ENCODE measurements at regions not wholly inside any gene's neighbourhood (a gene's known extent, or its start where the extent isn't known, plus 50 kb on each side); places are given as distances from the start of the nearest gene placed in this dataset.

DNA sequence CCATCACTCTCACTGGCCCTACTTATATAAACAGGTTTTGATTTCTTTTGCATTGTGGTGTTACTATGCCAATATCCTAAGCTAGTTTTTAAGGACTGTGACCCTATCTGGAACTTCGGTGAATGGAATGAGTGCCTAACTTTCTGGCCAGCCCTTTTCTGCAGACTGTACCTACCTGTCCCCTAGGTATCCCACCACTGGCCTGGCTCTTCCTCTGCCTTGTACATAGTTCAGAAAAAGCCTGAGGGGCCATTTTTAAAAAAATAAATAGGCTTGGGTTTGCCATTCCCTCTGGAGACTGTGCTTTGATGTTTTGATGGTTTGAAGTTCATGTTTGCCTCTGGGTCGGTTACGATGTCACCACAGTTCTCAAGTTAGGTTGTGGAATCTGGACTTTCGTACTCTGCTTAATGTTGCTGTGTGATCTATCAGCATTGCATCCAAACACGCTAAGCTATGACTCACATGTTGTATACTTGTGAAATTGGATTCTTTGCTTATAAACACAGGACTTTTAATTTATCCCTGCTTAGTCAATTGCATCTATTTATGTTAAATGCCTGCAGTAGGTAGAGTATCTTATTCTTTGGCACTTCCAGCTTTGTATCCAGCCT, 182.0 kb downstream of the ANKRD50 start:
- TF ChIP-seq ZNF274 (IDR thresholded peaks at IDR 0.05; ENCODE audit: low read depth, low read length), result no peak
- H3K4me3 ChIP-seq (ENCODE audit: low read length), result no peak overlapping the region

- TF ChIP-seq ZNF274 (IDR thresholded peaks at IDR 0.05; ENCODE audit: low read depth, low read length), result no peak
- H3K4me3 ChIP-seq (ENCODE audit: low read length), result no peak overlapping the region
Observed at GRCh38 chr4:124534131-124534530, 178.4 kb downstream of the ANKRD50 start.

- no peak for TF ChIP-seq ZNF274 (IDR thresholded peaks at IDR 0.05; ENCODE audit: low read depth, low read length)
Observed at GRCh38 chr4:124535003-124535402, 177.5 kb downstream of the ANKRD50 start.

GRCh38 chr4:124536946-124537345, 175.6 kb downstream of the ANKRD50 start:
- H3K4me3 ChIP-seq (ENCODE audit: low read length), result no peak overlapping the region
- TF ChIP-seq ZNF274 (IDR thresholded peaks at IDR 0.05; ENCODE audit: low read depth, low read length), result no peak

More at GRCh38 chr4:124535003-124535402, 177.5 kb downstream of the ANKRD50 start:
- no peak overlapping the region for H3K4me3 ChIP-seq (ENCODE audit: low read length)

DNA sequence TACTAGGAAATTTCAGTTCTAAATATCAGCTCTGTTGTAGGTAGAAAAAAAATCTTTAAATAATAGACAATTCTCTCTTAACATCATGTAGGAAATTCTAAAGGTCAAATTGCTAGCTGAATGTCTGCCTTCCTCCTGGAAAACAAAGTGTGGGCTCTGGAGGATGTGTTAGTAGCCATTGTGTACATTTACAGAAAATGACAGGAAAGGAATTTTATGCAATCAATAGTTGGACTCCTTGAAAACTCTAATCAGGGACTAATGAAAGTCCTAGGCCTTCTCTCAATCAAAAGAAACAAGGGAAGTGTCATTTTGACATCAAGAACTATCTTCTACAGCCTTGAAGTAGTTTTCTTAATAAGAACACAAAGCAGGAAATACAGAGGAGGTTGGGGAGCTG, 174.6 kb downstream of the ANKRD50 start:
- no peak overlapping the region for H3K4me3 ChIP-seq (ENCODE audit: low read length)
- TF ChIP-seq ZNF274 (IDR thresholded peaks at IDR 0.05; ENCODE audit: low read depth, low read length), result no peak

DNA sequence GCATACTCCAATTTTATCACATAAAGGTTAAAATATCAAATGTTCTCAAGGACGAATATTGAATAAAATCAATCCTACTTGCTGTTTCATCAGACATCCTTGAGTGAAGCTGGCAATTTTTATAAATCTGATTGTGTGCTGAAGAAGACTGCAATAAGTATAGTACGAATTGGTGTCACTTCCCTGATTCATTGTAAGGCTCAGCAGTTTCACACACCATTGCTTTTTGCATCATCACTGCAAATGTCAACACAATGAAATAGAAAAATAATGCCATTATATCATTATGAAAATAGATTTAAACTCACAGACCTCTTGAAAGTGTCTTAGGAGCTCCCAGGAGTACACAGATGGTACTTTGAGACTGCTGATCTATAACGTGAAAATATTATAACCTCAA, 172.5 kb downstream of the ANKRD50 start:
- TF ChIP-seq ZNF274 (IDR thresholded peaks at IDR 0.05; ENCODE audit: low read depth, low read length), result no peak
- no peak overlapping the region for H3K4me3 ChIP-seq (ENCODE audit: low read length)

DNA sequence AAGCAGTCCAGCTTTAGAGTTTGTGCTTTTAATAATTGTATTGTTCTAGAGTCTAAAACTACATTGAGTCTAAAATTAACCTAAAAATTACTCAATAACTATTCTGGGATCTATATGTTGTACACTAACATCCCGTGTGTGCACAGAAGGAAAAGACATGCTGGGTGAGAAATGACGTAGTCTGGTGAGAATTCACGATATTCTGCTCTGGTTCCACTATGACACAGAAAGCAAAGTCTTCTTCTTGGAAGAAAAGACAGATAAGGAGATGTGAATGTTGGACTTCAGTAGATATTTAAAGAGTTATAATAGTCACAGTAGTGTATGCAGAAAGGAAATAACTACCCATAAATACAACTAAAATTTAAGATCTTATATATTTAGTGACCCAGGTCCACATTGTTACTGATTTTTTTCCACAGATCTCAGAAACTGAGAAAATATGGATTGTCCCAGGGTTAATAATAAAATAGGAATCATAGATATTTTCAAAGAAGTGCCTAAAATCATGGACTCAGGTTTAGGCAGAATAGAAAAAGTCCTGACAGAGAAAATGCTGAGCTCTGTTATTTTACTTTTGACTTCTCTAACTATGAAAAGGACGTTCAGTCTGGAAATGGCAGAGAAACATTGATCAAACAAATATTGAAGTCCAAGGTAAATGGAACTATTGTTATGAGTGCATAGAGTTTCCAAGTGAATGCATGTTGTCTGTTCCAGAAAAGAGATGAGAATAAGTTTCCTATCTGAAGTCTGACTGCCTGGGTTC, 170.7 kb downstream of the ANKRD50 start:
- H3K4me3 ChIP-seq (ENCODE audit: low read length), result no peak overlapping the region
- TF ChIP-seq ZNF274 (IDR thresholded peaks at IDR 0.05; ENCODE audit: low read depth, low read length), result no peak

- TF ChIP-seq ZNF274 (IDR thresholded peaks at IDR 0.05; ENCODE audit: low read depth, low read length), result no peak
- no peak overlapping the region for H3K4me3 ChIP-seq (ENCODE audit: low read length)
Observed at GRCh38 chr4:124555959-124556358, 156.6 kb downstream of the ANKRD50 start.

DNA sequence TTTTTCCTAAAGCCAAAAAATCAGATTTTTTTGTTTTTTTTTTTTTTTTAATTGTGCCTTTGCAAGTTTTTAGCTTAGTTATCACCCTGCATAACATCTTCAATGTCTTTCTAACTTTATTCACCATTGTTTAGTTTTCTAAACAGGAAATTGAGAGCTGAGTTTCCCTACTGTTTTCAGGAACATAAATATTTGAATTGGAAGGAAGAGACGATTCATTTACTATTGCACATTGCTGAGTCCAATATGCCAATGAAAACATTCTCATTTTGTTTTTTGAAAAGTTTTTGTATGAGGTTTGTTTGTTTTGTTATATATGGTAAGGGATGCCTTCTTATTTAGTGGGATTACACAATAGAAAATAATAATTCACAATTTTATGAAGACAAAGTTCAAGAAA, 148.4 kb downstream of the ANKRD50 start:
- H3K4me3 ChIP-seq (ENCODE audit: low read length), result no peak overlapping the region
- TF ChIP-seq ZNF274 (IDR thresholded peaks at IDR 0.05; ENCODE audit: low read depth, low read length), result no peak

DNA sequence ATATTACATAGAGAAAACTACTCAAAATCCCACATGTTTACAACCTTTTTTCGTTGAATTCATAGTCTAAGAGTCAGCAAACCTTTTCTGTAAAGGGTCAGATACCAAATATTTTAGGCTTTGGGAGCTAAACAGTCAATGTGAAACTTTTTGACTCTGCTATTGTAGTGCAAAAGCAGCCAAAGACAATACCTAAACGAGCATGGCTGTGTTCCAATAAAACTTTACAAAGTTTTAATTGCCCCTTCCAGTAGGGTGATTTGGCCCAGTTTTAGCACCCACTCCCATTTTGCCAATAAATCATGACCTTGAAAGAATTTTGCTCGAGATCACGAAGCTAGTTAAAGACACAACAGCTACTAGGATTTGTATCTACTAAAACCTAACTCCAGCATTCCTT, 147.2 kb downstream of the ANKRD50 start:
- no peak overlapping the region for H3K4me3 ChIP-seq (ENCODE audit: low read length)
- TF ChIP-seq ZNF274 (IDR thresholded peaks at IDR 0.05; ENCODE audit: low read depth, low read length), result no peak

- no peak overlapping the region for H3K4me3 ChIP-seq (ENCODE audit: low read length)
- no peak for TF ChIP-seq ZNF274 (IDR thresholded peaks at IDR 0.05; ENCODE audit: low read depth, low read length)
Observed at GRCh38 chr4:124566030-124566429, 146.5 kb downstream of the ANKRD50 start.

- H3K4me3 ChIP-seq (ENCODE audit: low read length), result no peak overlapping the region
- no peak for TF ChIP-seq ZNF274 (IDR thresholded peaks at IDR 0.05; ENCODE audit: low read depth, low read length)
Observed at GRCh38 chr4:124573056-124573455, 139.5 kb downstream of the ANKRD50 start.

DNA sequence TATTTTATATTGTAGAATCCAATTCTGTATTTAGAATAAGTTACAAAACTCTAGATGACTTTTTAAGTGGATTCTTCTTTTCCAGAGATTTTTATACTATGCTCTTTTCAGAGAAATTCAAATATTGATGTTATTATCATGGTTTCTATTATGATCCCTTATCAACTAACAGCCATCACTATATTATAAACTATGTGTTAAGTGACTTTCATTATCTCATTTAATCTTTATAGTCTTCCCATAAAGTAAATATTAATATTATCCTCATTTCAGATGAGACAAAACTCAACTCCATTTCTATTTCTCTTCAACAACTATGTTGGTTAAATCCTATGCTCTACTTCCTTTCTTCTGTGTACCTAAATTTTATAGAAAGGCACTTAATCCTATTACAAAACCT, 132.6 kb downstream of the ANKRD50 start:
- H3K4me3 ChIP-seq (ENCODE audit: low read length), result no peak overlapping the region
- no peak for TF ChIP-seq ZNF274 (IDR thresholded peaks at IDR 0.05; ENCODE audit: low read depth, low read length)

GRCh38 chr4:124583797-124584196, 128.7 kb downstream of the ANKRD50 start:
- TF ChIP-seq ZNF274 (IDR thresholded peaks at IDR 0.05; ENCODE audit: low read depth, low read length), result no peak
- no peak overlapping the region for H3K4me3 ChIP-seq (ENCODE audit: low read length)

DNA sequence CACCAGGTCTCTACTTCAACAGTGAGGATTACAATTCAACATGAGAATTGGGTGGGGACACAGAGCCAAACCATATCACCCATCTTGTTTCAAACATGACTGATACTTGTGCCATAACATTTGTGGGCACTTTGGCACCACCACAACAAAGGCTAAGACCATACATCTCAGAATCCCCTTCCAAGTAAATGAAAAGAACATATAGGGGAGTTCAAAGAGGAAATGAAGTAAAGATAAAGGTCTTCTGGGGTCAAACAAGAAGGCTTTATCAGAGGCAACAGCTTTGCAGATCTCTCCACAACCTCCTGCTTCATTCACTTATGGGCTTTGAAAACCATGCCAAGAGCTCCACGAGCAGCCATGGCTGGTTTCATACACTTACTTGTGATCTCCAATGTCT, 122.7 kb downstream of the ANKRD50 start:
- no peak for TF ChIP-seq ZNF274 (IDR thresholded peaks at IDR 0.05; ENCODE audit: low read depth, low read length)

More for the DNA sequence above, 122.7 kb downstream of the ANKRD50 start:
- no peak overlapping the region for H3K4me3 ChIP-seq (ENCODE audit: low read length)

Data from GM08714 (cell line).